ENCODE measurements at regions not wholly inside any gene's neighbourhood (a gene's known extent, or its start where the extent isn't known, plus 50 kb on each side); places are given as distances from the start of the nearest gene placed in this dataset.
"Not testable (repeated sequence)": the region's sequence is repeated elsewhere in the genome, so short reads cannot be mapped to it uniquely, and the experiment has no call there.

- Histone ChIP-seq H3K4me1 (no peaks in the 10 kb centered on the region), H3K36me3 (no peaks in the 10 kb centered on the region), H3K27me3 (ENCODE audit: low read depth) (no peaks in the 10 kb centered on the region), H3K9me3 (no peaks in the 10 kb centered on the region), H3K4me3 (no peak overlapping the region), H3K27ac (no peak overlapping the region)
- no peak for DNase-seq
- intact Hi-C loops (cut with DNase I): no loop called here
- no peak for TF ChIP-seq CTCF (IDR thresholded peaks at IDR 0.05)
- ATAC-seq: no peak
Observed at GRCh38 chr11:87719326-87720073, 455.7 kb downstream of the RAB38 start.

GRCh38 chr11:87712802-87713202, 462.4 kb downstream of the RAB38 start:
- H3K4me3 ChIP-seq: no peak overlapping the region
- H3K27ac ChIP-seq: no peak overlapping the region
- intact Hi-C loops (cut with DNase I): no loop called here
- no peak for DNase-seq
- no peaks in the 10 kb centered on the region for H3K9me3 ChIP-seq
- ATAC-seq: no peak
- H3K4me1 ChIP-seq: no peaks in the 10 kb centered on the region
- H3K36me3 ChIP-seq: no peaks in the 10 kb centered on the region
- TF ChIP-seq CTCF (IDR thresholded peaks at IDR 0.05): no peak
- H3K27me3 ChIP-seq (ENCODE audit: low read depth): no peaks in the 10 kb centered on the region

GRCh38 chr11:87712391-87712790, 462.9 kb downstream of the RAB38 start:
- ATAC-seq (no peak), DNase-seq (no peak)
- H3K9me3 ChIP-seq: no peaks in the 10 kb centered on the region
- no peak for TF ChIP-seq CTCF (IDR thresholded peaks at IDR 0.05)
- no peaks in the 10 kb centered on the region for H3K27me3 ChIP-seq (ENCODE audit: low read depth)
- intact Hi-C loops (cut with DNase I): no loop called here
- H3K4me3 ChIP-seq: no peak overlapping the region
- H3K27ac ChIP-seq: no peak overlapping the region
- no peaks in the 10 kb centered on the region for H3K4me1 ChIP-seq
- H3K36me3 ChIP-seq: no peaks in the 10 kb centered on the region

- intact Hi-C loops (cut with DNase I); H3K36me3 ChIP-seq; H3K27ac ChIP-seq; ATAC-seq; H3K27me3 ChIP-seq (ENCODE audit: low read depth); DNase-seq; H3K4me1 ChIP-seq; H3K9me3 ChIP-seq; H3K4me3 ChIP-seq: not testable (repeated sequence)
Observed at GRCh38 chr11:87703589-87703988, 471.7 kb downstream of the RAB38 start.

- Histone ChIP-seq H3K36me3 (no peaks in the 10 kb centered on the region), H3K27me3 (ENCODE audit: low read depth) (no peaks in the 10 kb centered on the region), H3K4me1 (no peaks in the 10 kb centered on the region), H3K4me3 (no peak overlapping the region), H3K9me3 (no peaks in the 10 kb centered on the region), H3K27ac (no peak overlapping the region)
- intact Hi-C loops (cut with DNase I): no loop called here
- no peak for DNase-seq
- TF ChIP-seq CTCF (IDR thresholded peaks at IDR 0.05): no peak
- no peak for ATAC-seq
Observed at GRCh38 chr11:87675993-87676392, 499.2 kb downstream of the RAB38 start.

- no peak for ATAC-seq
- H3K27me3 ChIP-seq (ENCODE audit: low read depth): no peaks in the 10 kb centered on the region
- intact Hi-C loops (cut with DNase I): no loop called here
Observed at GRCh38 chr11:87666730-87667129, 508.5 kb downstream of the RAB38 start.

More at GRCh38 chr11:87666730-87667129, 508.5 kb downstream of the RAB38 start:
- Histone ChIP-seq H3K9me3 (no peaks in the 10 kb centered on the region), H3K4me3 (no peak overlapping the region), H3K36me3 (no peaks in the 10 kb centered on the region), H3K4me1 (no peaks in the 10 kb centered on the region), H3K27ac (no peak overlapping the region)
- no peak for DNase-seq
- no peak for TF ChIP-seq CTCF (IDR thresholded peaks at IDR 0.05)
